Dermis microvascular lymphatic vessel endothelial cell (primary cell): ENCODE measurements at regions not wholly inside any gene's neighbourhood (a gene's known extent, or its start where the extent isn't known, plus 50 kb on each side); places are given as distances from the start of the nearest gene placed in this dataset.

Source experiments
- DNase-seq, 2 donors: peaks; one replicate each; pipeline versions ENCODE4 v3.0.0 to v3.0.0-alpha.2; 2010; ENCODE audit warnings: low read depth in 2 of 2

- DNase-seq, result no peak
Observed at GRCh38 chr1:201589186-201589585, 50.3 kb downstream of the NAV1 start.

- no peak for DNase-seq
Observed at GRCh38 chr1:201590474-201590873, 51.5 kb downstream of the NAV1 start.

GRCh38 chr1:201591348-201591747 is 52.4 kb downstream of the NAV1 start:
- DNase-seq, result no peak

- DNase-seq, result no peak
Observed at GRCh38 chr1:201591981-201592380, 53.1 kb downstream of the NAV1 start.

- DNase-seq, result peak; percentile 45 to 84
Observed at GRCh38 chr1:201593200-201593921, 54.4 kb downstream of the NAV1 start.

DNA sequence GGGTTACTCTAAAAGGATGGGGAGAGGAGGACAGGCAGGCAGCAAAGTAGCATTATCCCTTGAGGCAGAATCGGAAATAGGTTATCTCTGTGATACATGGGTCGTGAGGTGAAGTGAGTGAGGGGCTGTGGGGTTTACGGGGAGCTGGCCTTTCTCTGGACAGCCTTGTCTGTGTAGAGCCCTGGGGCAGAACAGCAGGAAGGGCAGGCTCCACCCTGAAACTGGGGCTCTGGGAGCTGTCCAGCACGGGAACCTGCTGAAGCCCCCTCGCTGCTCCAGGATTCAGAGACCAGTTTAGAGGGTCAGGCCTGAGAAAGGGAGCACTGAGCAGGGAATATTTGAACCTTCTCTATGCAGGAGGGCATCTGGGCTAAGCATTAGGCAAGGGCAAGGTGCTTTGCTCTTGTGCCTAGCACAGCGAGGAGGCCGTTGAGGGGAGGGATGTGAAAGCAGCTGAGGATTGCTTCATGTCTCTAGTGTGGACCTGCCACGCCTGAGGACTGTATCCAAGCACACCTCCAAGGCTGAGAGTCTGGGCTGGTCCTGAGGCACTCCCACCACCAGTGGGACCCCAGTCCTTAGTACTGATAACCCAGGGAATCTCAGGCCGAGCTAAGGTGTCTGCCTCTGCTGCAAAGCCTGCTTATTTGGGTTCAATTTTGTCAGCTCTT is 55.8 kb downstream of the NAV1 start:
- peak in 1 of 2 donors; percentile 35 for DNase-seq

GRCh38 chr1:201595381-201595780 is 56.5 kb downstream of the NAV1 start:
- no peak for DNase-seq

DNA sequence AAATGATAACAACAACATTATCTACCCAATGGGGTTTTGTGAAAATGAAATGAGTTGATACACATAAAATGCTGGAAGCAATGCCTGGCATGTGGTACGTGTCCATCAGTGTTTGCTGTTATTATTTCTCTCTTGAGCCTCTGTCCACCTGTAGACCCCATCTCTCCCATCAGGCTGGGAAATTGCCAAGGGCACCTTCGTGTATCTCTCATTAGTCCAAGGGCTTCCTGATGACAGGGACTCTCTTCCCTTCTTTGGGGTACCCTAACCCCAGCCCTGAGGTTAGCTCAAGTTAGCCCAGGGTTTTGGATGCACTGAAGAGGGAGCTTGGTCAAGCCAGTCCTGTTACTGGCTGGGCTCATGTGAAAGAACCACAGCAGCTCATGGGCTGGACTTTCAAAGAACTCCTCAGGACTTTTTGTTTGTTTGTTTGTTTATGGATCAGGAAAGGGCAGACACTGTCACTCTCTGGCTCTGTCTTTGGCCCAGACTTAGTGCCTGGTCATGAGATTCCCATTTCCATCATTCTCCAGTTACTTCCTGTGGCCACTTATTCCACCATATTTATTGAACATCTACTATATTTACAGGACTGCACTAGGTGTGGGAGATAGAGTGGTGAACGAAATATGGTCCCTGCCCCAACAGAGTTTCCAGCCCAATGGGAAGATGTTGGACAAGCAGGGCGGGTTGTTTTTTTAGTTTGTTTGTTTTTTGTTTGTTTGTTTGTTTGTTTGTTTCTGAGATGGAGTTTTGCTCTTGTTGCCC is 57.4 kb downstream of the NAV1 start:
- DNase-seq, result no peak

GRCh38 chr1:201597551-201598230 is 58.8 kb downstream of the NAV1 start:
- peak; percentile 44 to 70 for DNase-seq

DNA sequence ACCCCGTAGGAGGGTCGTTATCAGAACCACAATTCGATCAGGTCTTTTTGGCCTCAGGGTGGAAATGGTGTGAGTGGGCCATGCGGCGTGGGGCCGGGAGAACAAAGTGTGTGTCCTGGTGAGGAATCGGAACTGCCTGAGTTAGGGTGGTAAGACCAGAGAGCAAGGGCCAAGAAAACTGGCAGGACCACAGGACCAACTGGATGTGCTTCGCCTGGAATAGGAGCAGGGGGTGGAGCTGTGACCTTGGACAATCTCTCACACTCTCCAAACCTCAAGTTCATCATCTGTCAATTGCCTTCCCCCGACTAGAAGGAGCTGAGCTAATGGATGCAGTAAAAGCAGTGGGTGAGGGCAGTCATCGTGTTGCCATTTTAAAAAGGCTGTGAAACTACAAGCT is 59.5 kb downstream of the NAV1 start:
- DNase-seq, result no peak

DNA sequence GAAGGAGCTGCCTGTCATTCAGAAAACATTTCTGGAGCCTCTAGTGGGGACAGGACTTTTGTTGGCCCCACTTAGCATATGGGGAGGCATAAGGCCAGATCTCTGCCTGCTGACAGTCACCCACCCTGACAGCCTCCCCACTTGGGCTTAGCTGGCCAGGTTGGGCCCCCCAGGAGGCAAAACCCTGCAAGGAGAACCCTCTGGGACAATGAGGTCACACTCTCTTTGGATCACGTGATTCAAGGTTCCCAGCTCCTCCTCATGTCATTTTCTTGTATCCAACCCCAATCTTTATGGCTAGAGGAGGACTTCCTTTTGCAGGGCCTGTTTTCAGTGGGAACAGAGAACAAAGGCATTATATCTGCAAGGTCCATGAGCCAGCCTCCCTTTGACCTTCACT is 60.0 kb downstream of the NAV1 start:
- DNase-seq, result no peak

DNA sequence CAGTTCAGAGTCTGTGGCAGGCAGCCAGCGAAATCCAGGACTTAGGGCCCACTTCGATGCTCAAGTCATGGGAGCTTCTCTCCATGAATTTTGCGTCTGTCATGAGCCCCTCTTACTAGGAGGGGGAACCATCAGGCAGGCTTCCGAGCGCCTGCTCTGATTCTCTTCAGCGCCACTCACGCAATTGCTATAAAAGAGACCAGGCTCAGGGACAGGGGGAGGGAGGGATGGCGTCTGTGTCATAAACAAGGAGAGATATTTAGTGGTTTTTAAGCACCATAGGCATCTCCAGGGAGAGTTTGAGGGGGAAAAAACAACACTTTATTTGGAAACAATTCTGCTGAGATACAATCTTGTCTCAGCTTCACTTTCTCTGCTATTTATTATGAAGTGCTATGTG is 60.6 kb downstream of the NAV1 start:
- DNase-seq, result no peak

DNA sequence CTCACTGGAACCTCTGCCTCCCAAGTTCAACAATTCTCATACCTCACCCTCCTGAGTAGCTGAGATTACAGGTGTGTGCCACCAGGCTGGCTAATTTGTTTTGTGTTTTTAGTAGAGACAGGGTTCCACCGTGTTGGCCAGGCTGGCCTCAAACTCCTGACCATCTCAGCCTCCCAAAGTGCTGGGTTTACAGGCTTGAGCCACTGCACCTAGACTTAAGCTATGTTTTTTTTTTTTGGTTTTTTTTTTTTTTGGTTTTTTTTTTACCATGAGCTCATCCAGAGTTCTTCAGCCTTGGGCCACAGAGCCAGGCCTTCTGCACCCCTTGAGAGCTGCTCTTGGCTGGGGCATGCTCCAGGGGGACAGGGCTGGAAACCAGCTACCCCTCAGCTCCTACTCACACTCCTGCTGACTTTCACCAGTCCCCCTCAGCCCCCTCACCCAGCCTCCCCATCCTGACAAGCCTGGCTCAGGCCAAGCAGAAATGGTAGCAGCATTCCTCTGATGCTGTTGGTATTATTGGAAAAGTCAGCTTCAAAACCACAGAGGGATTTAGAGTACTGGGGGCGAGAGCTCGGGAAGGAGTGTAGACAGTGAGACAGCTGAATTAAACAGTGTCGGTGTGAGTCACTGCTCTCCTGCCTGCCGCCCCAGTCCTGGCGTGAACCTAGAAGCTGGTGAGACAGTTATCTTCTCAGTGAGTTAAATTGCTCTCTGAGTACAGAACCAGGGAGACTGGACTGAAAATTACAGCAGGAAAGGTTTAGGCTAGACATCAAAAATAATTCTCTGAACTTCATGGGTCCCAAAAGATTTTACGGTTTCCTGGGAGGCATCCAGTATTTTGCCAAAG is 63.7 kb downstream of the NAV1 start:
- peak in 1 of 2 donors; percentile 83 for DNase-seq

- DNase-seq, result peak; percentile 59 to 87
Observed at GRCh38 chr1:201603613-201604232, 64.8 kb downstream of the NAV1 start.

GRCh38 chr1:201605385-201606010 is 66.6 kb downstream of the NAV1 start:
- DNase-seq, result peak in 1 of 2 donors; percentile 35

DNA sequence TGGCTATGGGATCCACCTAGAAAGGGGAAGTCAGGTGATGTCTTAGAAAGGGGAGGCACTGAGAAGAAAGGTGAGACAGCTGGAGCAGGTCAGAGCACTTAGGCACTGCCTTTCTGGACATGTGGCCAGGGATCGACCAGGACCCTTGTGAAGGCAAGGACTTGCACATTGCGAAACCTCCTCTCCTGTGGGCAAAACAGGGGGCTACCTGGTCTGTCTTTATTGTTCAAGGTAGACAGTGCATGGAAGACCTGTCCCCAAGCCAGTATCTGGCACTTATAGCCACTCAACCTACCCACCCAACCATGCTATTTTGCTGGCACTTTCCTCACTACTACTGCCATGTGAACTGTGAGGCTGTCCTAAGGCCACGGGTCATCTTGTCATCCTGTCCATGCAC is 67.2 kb downstream of the NAV1 start:
- no peak for DNase-seq

DNA sequence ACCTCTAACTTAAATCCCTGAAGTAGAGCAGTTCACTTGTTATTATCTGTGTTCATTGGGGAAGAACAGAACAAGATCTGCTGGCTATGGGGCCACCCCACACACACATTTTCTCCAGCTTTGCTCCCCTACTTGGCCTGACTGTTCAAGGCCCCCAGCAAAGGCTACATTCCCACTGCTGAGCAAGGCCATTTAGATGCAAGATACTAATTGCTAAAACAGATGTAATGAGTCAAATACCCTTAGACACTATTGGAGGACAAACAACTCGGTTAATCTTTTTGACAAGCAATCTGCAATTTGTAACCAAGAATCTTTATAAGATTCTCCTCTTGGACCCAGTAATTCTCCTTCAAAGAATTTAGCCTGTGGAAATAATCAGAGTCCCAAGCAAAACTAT is 67.7 kb downstream of the NAV1 start:
- no peak for DNase-seq

DNA sequence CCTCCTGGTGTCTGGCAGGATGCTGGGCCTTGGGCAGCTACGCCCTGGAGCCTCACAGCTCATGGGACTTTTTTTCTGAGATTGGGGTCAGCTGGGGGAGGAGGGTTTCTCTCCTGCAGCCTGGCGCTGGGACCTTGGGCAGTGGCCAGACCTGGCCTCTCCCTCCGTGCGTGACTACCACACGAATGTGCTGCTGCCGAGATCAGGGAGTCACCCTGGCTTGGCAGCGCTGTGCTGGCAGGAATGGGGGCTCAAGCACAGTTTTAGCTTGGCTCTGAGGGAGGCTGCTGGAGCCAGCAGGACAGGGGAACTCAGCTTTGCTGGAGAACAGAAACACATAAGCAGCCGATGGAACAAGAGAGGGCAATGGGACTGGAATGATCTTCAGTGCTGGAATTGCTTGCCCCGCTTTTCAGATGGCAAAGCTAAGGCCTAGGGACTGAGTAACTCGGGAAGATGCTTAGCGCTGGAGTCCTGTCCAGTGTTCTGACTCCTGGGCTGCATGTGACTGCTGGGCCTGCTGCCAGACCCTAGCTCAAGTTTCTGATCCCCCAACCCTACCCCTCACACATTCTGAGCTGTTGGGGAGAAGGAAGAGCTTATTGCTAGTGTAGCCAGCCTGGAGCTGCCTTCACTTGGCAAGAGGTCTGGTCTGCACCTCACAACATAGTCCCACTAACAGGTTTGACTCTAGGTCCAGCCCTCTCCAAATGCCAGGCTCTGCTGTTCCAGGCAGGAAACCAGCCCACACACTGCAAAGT is 69.9 kb downstream of the NAV1 start:
- peak in 1 of 2 donors; percentile 12 for DNase-seq

DNA sequence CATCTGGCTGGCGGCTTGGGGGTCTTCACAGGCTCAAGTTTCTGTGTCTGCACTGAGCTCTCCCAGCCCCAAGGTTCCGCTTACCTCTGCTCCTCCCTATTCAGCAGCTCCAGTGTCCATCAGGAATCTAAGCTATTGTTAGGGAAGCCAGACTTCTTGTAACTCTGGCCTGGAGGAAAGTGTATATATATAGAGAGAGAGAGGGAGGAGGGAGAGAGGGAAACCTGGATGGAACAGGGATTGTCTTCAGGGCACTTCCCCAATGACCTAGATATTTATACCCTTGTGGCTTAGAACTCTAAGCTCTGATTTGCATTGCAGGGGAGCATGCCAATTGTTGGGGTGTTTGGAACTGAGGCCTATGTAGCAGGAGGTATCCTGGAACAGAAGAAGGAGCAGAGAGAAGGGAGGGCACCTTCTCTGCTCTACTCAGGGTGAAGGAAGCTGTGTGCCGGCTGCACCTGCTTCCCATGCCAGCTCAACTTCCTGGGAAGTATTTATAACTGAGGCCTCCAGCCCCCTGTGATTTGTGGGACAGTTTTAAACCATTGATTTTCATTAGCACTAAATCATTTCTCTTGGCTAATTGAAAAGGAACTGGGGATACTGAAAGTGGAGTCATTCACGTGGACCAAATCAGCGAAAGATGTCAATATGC is 70.9 kb downstream of the NAV1 start:
- peak in 1 of 2 donors; percentile 39 for DNase-seq
